ENCODE measurements at regions not wholly inside any gene's neighbourhood (a gene's known extent, or its start where the extent isn't known, plus 50 kb on each side); places are given as distances from the start of the nearest gene placed in this dataset.

DNA sequence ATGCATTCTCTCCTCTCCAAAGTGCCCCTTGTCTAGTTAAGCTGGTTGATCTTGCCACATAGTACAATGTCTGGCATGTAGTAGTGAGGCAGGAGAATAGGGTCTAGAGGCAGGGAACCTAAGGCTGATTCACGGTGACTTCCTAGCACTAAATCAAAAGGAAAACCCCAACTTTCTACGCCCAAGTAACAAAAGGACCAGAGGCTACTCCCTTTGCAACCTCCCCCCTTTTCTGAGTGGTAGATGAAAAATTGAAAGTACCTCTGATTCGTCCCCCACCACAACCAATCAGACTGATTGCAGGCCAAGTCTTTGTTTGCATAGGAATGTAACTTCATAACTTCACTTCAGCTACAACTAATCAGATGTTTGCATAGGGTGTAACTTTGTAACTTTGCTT lies 278.8 kb downstream of the PSAT1 start:
- TF ChIP-seq, protein P1, sequence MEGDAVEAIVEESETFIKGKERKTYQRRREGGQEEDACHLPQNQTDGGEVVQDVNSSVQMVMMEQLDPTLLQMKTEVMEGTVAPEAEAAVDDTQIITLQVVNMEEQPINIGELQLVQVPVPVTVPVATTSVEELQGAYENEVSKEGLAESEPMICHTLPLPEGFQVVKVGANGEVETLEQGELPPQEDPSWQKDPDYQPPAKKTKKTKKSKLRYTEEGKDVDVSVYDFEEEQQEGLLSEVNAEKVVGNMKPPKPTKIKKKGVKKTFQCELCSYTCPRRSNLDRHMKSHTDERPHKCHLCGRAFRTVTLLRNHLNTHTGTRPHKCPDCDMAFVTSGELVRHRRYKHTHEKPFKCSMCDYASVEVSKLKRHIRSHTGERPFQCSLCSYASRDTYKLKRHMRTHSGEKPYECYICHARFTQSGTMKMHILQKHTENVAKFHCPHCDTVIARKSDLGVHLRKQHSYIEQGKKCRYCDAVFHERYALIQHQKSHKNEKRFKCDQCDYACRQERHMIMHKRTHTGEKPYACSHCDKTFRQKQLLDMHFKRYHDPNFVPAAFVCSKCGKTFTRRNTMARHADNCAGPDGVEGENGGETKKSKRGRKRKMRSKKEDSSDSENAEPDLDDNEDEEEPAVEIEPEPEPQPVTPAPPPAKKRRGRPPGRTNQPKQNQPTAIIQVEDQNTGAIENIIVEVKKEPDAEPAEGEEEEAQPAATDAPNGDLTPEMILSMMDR (IDR thresholded peaks at IDR 0.05) = no peak
- TF ChIP-seq POLR2A (IDR thresholded peaks at IDR 0.05) = no peak

Data from testis (tissue), 2 donors.